ENCODE measurements at regions not wholly inside any gene's neighbourhood (a gene's known extent, or its start where the extent isn't known, plus 50 kb on each side); places are given as distances from the start of the nearest gene placed in this dataset.
A peak's percentile ranks its signal among the peaks of the same experiment; 100 is the strongest.

GRCh38 chr4:159041054-159042034, 61.5 kb upstream of the RAPGEF2 start:
- no peak for DNase-seq

DNA sequence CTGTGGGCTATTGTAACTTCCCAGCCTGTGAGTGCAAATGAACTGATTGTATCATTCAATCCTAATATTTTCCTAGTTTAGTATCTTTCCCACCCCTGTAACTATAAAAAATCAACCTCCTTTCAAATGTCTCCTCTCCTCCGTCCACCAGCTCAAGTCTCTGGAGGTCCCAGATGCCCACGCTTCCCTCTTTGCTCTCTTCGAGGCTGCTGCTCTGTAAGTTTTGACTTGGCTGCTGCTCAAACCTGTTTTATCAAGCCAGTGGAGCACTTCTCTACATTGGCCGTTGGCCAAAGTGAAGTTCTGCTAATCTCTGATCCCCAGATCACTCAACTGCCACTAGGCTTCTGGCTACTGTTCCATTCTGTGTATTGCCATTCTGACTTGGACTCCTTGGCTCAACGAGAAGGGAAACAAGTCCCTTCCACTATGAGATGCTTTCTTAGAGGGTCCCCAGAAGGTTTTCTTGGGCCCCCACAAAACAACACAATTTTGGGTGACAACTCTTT, 60.7 kb upstream of the RAPGEF2 start:
- no peak for DNase-seq

GRCh38 chr4:159042868-159043267, 60.0 kb upstream of the RAPGEF2 start:
- no peak for DNase-seq

GRCh38 chr4:159043861-159044260, 59.0 kb upstream of the RAPGEF2 start:
- no peak for DNase-seq

GRCh38 chr4:159045321-159045720, 57.6 kb upstream of the RAPGEF2 start:
- DNase-seq: no peak

- DNase-seq: no peak
Observed at GRCh38 chr4:159046683-159047082, 56.2 kb upstream of the RAPGEF2 start.

- no peak for DNase-seq
Observed at GRCh38 chr4:159047478-159048165, 55.3 kb upstream of the RAPGEF2 start.

GRCh38 chr4:159048166-159048886, 54.6 kb upstream of the RAPGEF2 start:
- DNase-seq: peak; percentile 67

- no peak for DNase-seq
Observed at GRCh38 chr4:159049780-159050375, 53.0 kb upstream of the RAPGEF2 start.

GRCh38 chr4:159051245-159052071, 51.4 kb upstream of the RAPGEF2 start:
- DNase-seq: no peak

- no peak for DNase-seq
Observed at GRCh38 chr4:159052315-159052714, 50.6 kb upstream of the RAPGEF2 start.

All from DMS153 (cell line).